OCI-LY7 (cell line): ENCODE measurements at regions not wholly inside any gene's neighbourhood (a gene's known extent, or its start where the extent isn't known, plus 50 kb on each side); places are given as distances from the start of the nearest gene placed in this dataset.

Source experiments
- BruUV-seq: library from RNA; stranded (reverse); fragments of 400-500 nt; replicated peaks from 2 replicates; lab custom pipeline; 2021; lab: Mats Ljungman, UMichigan
- CTCF ChIA-PET: fragments of 300-600 bp; sonication (Branson Sonifier 250); formaldehyde crosslinking; loops from one replicate; lab custom pipeline; 2022; ENCODE audit warnings: antibody characterized with exemption; ENCODE audit not compliant: unreplicated experiment; lab: Charles Lee
- POLR2A ChIA-PET: fragments of 300-600 bp; sonication (Branson Sonifier 250); formaldehyde crosslinking; loops from one replicate; lab custom pipeline; 2022; ENCODE audit warnings: antibody characterized with exemption; lab: Charles Lee
- DNase-seq: peaks from one replicate; pipeline ENCODE4 v3.0.0-alpha.2; 2015; ENCODE audit warnings: low spot score
- H2AFZ ChIP-seq: fragments of 200-600 bp; sonication (generic), shearing (Covaris generic); 2 replicates; pipeline ENCODE4 v1.6.1; 2014; ENCODE audit warnings: mild to moderate bottlenecking, antibody characterized with exemption, low read length, moderate library complexity
- H3K27ac ChIP-seq: fragments of 200-600 bp; sonication (generic); 2 replicates; pipeline ENCODE4 v1.5.1; 2014; ENCODE audit warnings: mixed run types, low read depth, mild to moderate bottlenecking, moderate library complexity, low read length, inconsistent platforms; ENCODE audit not compliant: poor library complexity, severe bottlenecking
- H3K36me3 ChIP-seq: fragments of 200-600 bp; sonication (generic); 2 replicates; pipeline ENCODE4 v1.6.1; 2014; ENCODE audit warnings: mild to moderate bottlenecking, antibody characterized with exemption, low read length, moderate library complexity, mixed read lengths; ENCODE audit not compliant: insufficient read depth
- H3K4me1 ChIP-seq: fragments of 200-600 bp; sonication (generic); 2 replicates; pipeline ENCODE4 v1.5.1; 2014; ENCODE audit warnings: mild to moderate bottlenecking, low read length; ENCODE audit not compliant: insufficient read depth, poor library complexity, severe bottlenecking
- H3K4me2 ChIP-seq: fragments of 200-600 bp; sonication (generic); 2 replicates; pipeline ENCODE4 v1.6.1; 2014; ENCODE audit warnings: mild to moderate bottlenecking, low read length
- H3K4me3 ChIP-seq: fragments of 200-600 bp; sonication (generic); 2 replicates; pipeline ENCODE4 v1.5.1; 2014; ENCODE audit warnings: mild to moderate bottlenecking, low read depth, low read length; ENCODE audit not compliant: poor library complexity, severe bottlenecking
- H3K79me2 ChIP-seq: fragments of 200-600 bp; sonication (generic); 2 replicates; pipeline ENCODE4 v1.6.1; 2016; ENCODE audit warnings: low read depth, mild to moderate bottlenecking, low read length, moderate library complexity, mixed read lengths; ENCODE audit not compliant: insufficient read depth
- H3K9me2 ChIP-seq: fragments of 200-600 bp; sonication (generic); 2 replicates; pipeline ENCODE4 v1.6.1; 2016; ENCODE audit warnings: mild to moderate bottlenecking, low read length, mixed read lengths; ENCODE audit not compliant: insufficient read depth
- H3K9me3 ChIP-seq: fragments of 200-600 bp; sonication (generic); 2 replicates; pipeline ENCODE4 v1.6.1; 2014; ENCODE audit warnings: mild to moderate bottlenecking, mixed run types, low read length, mixed read lengths
- H4K20me1 ChIP-seq: fragments of 200-600 bp; sonication (generic); 2 replicates; pipeline ENCODE4 v1.6.1; 2014; ENCODE audit warnings: mild to moderate bottlenecking, antibody characterized with exemption, low read length, moderate library complexity, mixed read lengths; ENCODE audit not compliant: insufficient read depth
- EZH2phosphoT487 ChIP-seq: fragments of 200-600 bp; sonication (generic); IDR thresholded peaks from 2 replicates; pipeline ENCODE4 v1.6.1; 2018; ENCODE audit warnings: low read depth, borderline replicate concordance, mild to moderate bottlenecking, mixed run types, antibody characterized with exemption, low read length, moderate library complexity, mixed read lengths
- intact Hi-C: fragments of 100-400 bp; cut with micrococcal nuclease; formaldehyde crosslinking; loops from one replicate; pipeline ENCODE4 v1.10.0; 2022; ENCODE audit not compliant: unreplicated experiment
- TF ChIP-seq, protein P1 (sequence below): fragments of 200-600 bp; sonication (generic); conservative IDR thresholded peaks from 2 replicates; pipeline ENCODE4 v1.5.1; 2014; ENCODE audit warnings: mild to moderate bottlenecking, antibody characterized with exemption, low read length, moderate library complexity, mixed read lengths

- POLR2A ChIA-PET: interaction anchor here (1.0 to 1.5 kb wide), 2 partner anchors 16 to 200 kb away, joined by 3 to 5 read pairs; no protein-coding TSS in a partner anchor
Observed at GRCh38 chr20:53699085-53699674, 105.5 kb upstream of the ZNF217 start.

GRCh38 chr20:53698371-53698978, 104.8 kb upstream of the ZNF217 start:
- Histone ChIP-seq H3K79me2 (no peaks in the 10 kb centered on the region), H3K4me1 (no peaks in the 10 kb centered on the region), H3K27ac (no peak overlapping the region), H4K20me1 (no peaks in the 10 kb centered on the region), H3K4me3 (no peak overlapping the region), H3K9me3 (no peaks in the 10 kb centered on the region), H2AFZ (no peak overlapping the region), H3K36me3 (no peaks in the 10 kb centered on the region), H3K4me2 (no peak overlapping the region), H3K9me2 (no peaks in the 10 kb centered on the region)
- intact Hi-C loops: no loop called here
- no TSS peak for BruUV-seq
- DNase-seq: no peak
- POLR2A ChIA-PET: interaction anchor here (0.7 to 1.5 kb wide), 3 partner anchors 15 to 1932 kb away, joined by 3 to 5 read pairs (median 5); no protein-coding TSS in a partner anchor
- CTCF ChIA-PET: no interaction called here
- no peak for TF ChIP-seq EZH2phosphoT487
- TF ChIP-seq, protein P1, sequence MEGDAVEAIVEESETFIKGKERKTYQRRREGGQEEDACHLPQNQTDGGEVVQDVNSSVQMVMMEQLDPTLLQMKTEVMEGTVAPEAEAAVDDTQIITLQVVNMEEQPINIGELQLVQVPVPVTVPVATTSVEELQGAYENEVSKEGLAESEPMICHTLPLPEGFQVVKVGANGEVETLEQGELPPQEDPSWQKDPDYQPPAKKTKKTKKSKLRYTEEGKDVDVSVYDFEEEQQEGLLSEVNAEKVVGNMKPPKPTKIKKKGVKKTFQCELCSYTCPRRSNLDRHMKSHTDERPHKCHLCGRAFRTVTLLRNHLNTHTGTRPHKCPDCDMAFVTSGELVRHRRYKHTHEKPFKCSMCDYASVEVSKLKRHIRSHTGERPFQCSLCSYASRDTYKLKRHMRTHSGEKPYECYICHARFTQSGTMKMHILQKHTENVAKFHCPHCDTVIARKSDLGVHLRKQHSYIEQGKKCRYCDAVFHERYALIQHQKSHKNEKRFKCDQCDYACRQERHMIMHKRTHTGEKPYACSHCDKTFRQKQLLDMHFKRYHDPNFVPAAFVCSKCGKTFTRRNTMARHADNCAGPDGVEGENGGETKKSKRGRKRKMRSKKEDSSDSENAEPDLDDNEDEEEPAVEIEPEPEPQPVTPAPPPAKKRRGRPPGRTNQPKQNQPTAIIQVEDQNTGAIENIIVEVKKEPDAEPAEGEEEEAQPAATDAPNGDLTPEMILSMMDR: no peak

More at GRCh38 chr20:53699085-53699674, 105.5 kb upstream of the ZNF217 start:
- Histone ChIP-seq H3K4me3 (no peak overlapping the region), H4K20me1 (no peaks in the 10 kb centered on the region), H3K36me3 (no peaks in the 10 kb centered on the region), H3K9me2 (no peaks in the 10 kb centered on the region), H3K4me2 (no peak overlapping the region), H3K9me3 (no peaks in the 10 kb centered on the region), H3K4me1 (no peaks in the 10 kb centered on the region), H2AFZ (no peak overlapping the region), H3K79me2 (no peaks in the 10 kb centered on the region), H3K27ac (no peak overlapping the region)
- BruUV-seq: no TSS peak
- CTCF ChIA-PET: no interaction called here
- DNase-seq: no peak
- intact Hi-C loops: no loop called here
- TF ChIP-seq EZH2phosphoT487: no peak
- TF ChIP-seq, protein P1: no peak
